Muscle of arm (tissue), 1 donor: ENCODE measurements at regions not wholly inside any gene's neighbourhood (a gene's known extent, or its start where the extent isn't known, plus 50 kb on each side); places are given as distances from the start of the nearest gene placed in this dataset.

Source experiments
- DNase-seq: peaks from one replicate; pipeline ENCODE4 v3.0.0-alpha.2; 2013

GRCh38 chr1:168455764-168456163 is 88.0 kb downstream of the XCL2 start:
- no peak for DNase-seq

DNA sequence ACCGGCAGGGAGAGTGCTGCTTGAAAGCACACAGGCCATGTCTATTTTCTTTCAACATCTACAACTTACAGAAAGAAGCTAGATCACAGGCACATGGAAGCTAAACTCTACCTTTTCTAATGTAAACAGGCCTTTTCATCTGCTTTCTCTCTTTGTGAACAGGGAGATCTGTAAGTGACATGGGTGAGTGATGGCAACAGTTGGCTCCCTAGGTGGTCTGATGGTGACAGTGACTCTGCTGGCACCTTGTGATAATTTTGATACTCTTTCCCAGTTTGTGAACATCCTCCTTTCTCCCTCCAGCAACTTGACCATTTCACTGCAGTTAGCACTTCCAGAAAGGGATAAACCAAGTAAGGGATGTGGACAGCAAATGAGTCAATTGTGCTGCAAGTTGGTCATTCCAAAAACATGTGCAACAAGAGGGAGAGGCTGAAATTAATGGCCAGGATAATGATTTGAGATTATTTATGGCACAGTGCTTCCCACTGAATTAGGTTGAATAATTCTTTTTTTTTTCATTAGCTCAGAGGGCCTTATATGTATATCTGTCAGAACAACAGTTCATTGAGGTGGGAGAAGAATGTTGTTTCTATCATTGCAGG is 89.5 kb downstream of the XCL2 start:
- DNase-seq = no peak

DNA sequence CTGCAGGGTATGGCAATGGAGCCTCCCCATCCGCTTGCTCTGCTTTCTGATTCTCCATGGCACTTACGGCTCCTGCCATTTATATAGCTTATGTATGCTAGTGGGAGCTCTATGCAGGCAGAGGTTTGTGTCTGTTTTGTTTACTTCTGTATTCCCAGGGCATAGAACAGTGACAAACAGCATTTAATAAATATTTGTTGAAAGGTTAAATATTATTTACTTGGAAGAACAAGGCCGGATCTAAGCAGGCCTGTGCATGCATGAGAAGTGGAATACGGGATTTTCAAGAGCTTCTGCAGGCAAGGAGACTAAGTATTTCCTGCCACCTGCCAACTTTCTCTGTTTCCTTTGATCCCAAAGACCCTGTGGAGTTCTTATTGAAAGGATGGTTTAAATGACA is 90.7 kb downstream of the XCL2 start:
- no peak for DNase-seq

DNA sequence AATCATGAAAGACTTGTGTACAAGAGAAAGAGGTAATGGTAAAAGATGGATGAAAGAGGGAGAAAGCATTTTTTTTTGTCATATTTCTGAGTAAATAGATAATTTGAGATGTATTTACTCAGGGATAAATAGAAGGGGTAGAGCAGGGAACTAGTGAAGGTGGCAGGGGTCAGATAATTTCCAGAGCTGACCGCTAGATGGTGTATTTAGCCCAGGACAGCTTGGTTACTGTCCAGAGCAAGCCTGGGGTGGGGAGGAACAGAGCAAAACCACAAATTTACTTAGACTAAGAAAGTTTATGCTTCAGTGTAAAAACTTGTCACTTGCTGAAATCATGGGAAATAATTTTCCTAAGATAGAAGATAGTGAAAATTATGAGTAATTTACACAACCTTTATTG is 91.5 kb downstream of the XCL2 start:
- DNase-seq = no peak

DNA sequence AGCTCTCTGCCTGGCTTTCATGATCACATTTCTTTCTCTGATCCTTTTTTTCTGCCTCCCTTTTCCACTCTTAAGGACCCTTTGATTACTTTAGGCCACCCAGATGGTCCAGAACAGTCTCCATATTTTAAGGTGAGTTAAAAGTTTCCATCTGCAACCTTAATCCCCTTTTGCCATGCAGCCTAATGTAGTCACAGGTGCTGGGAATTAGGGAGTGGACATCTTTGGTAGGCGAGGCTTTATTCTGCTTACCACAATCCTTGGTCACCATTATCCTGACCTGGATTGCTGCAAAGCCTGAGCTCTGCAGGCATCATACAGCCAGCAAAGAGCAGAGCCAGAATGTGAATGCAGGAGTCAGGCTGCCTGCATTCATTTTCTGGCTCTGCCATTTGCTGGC is 95.9 kb downstream of the XCL2 start:
- DNase-seq = no peak

DNA sequence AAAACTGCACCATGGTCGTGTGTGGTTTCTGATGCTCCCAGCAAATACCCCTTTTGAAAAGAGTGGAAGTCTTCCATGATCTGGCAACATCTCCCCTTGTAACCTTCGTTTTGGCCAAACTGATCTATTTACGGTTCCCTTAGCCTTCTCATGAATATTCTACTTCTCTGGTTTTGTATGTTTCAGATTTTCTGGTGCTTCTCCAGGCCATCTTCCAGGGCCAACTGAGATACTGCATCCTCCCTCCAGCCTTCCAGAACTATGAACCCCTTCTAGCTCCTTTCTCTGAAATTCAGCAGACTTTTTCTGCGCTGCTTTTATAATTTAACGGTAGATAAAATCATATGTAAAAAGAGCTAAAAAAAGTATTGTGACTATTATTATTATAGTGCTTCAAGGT is 97.7 kb downstream of the XCL2 start:
- no peak for DNase-seq

- no peak for DNase-seq
Observed at GRCh38 chr1:168443899-168444298, 99.9 kb downstream of the XCL2 start.

GRCh38 chr1:168443356-168443755 is 100.4 kb downstream of the XCL2 start:
- no peak for DNase-seq

GRCh38 chr1:168442931-168443330 is 100.9 kb downstream of the XCL2 start:
- DNase-seq = no peak

DNA sequence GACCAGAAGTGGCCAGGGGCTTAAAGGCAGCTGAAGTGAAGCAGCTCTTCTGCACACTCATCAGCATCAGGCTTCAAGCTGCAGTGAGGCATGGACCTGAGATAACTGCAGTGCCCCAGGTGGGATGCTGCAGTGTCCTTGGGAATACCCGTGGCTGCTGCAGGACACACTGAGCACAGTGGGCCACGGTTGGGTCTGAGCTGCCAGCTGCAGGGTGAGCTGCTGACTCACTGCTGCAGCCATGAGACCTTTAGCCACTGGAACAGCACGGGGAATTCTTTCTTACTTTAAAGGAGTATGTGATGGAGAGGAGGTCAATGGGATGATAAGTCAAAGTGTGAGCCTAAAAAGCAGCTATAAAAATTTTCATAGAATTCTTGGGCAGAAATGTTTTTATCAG is 102.1 kb downstream of the XCL2 start:
- DNase-seq = no peak

DNA sequence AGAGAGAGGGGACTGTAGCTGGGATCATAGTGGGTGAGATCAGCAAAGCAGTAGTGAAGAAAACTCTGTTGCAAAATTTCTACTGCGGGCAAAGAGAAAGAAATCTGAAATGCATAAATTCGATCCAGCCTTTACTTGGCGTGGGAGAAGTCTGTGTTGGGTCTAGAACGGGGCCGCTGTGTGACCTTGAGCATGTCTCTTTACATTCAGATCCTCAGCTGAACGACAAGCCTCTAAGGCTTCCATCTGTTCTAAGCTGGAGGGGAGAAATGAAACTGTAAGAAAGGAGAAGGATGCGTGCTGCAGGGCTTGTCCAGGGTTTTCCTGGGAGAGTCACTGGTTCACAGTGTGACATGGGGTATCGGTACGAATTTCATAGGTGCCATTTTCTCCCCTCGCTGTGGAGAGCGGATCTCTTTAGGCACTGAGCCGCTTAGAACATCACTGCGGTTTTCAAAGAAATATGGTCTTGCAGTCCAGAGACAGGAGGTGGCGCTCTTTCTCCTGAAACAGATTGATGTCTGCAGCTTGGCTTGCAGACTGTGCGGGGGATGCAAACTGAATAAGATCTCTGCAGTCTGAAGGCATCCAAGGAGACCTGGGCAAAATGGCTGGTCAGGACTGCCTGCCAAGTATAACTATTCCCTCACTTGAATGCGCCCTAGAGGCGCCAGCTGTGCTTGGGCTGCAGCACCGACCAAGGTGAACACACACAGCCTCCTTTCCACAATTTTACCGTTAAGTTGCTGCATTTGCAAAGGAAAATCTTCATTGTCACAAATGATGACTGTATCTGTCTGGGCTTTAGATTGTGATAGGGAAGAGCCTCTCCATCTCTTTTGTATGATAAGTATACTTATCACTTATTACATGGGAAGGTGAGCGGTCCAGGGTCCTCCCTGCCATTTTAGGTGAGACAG is 104.1 kb downstream of the XCL2 start:
- DNase-seq = peak; percentile 74

DNA sequence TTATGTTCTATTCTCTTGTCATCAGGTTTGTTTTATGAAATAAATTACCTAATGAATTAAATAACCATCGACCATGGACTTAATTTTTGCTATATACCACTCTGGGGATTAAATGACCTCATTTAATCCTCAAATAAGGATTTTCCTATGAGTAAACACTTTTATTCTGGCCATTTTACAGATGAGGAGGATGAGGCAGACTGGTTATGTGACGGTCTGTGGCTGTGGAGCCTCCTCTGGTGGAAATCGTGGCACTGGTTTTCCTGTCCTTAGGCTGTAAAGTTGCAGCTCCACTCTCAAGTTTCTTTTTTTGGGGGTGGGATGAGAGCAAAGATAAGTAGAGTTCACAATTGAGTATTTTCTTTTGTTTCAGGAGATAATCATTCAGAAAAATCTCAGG is 105.2 kb downstream of the XCL2 start:
- DNase-seq = no peak

DNA sequence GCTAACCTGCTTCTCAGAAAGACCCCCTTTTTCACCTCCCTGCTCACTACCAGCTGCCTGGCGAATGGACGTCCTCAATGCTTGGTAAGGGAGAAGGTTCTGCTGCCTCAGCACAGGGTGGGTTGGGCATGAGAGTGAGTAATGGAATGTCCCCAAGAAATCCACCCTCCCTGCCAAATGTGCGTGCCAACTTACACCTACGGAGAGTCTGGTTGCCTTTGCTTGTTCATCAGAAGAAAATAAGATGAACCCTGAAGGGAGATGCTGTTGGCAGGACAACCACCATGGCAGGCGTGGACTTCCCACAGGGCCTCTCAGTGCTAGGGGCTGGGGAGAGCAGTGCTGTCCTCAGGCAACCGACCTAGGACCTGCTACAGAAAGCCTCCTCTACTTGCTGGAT is 106.0 kb downstream of the XCL2 start:
- DNase-seq = no peak

GRCh38 chr1:168435439-168435838 is 108.4 kb downstream of the XCL2 start:
- no peak for DNase-seq

- no peak for DNase-seq
Observed at GRCh38 chr1:168433238-168433637, 110.6 kb downstream of the XCL2 start.

- DNase-seq = no peak
Observed at GRCh38 chr1:168431882-168432281, 111.9 kb downstream of the XCL2 start.

DNA sequence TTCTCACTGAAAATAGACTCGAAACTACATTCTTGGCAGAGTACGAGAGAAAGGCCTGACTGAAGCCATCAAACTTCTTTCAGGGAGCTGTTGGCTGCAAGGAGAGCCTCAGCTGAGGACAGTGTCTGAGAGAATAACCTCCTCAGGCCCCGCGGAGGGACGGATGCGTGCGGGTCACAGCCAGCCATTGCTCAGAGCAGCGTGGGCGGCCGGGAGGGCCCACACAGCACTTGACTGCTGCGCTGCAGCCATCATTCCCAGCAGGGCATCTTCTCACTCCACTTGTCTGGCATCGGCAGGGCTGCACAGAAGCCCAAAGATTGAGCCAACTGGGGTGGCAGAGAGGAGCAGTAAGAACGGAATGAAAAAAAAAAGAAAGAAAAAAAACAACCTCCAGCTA is 113.5 kb downstream of the XCL2 start:
- peak; percentile 43 for DNase-seq

DNA sequence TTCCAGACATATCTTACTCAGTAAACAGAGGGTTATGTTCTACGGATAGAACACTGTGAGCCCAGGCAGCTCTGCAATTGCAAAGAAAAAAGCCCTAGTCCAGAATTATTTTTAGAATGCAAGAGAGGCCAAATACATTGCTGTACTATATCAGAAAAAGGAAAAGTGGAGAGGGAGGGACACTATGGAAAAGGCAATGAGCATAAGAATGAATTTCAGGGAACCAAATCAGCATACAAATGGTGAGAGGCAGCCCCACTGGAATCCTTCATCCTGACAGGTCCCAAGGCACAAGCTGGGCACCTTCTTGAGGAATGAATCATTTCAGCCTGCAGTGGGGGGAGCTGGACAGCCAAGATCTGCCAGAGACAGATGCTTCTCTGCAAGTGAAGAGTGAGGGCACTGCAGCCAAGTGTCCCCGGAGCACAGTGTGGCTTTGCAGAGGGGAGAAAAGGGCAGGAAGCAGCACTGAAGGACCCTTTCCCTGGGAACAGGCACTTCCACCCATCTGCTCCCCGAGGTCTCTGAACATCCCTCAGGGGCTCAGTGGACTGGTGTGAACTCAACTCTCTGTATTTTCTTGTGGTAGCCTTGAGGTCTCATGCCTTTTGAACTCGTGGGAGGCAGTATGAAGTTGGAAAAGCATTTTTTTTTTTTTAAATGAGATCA is 115.6 kb downstream of the XCL2 start:
- peak; percentile 45 for DNase-seq

DNA sequence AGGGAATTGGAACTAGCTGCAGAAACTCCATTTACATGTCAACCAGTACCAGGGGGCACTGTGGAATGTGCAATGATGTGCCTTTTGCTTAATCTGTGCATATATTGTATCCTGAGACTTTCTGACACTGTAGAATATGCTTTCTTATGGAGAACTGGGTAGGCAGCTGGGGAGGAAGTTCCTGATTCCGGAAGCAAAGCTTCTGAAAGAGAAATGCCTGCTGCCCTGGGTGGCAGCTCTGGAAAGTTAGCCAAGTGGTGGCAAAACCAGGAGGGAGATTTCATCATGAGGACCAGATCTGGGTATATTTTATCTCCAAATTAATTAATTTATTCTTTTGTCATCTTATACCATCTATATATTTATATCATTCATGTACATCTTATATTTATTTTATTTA is 116.7 kb downstream of the XCL2 start:
- DNase-seq = no peak

DNA sequence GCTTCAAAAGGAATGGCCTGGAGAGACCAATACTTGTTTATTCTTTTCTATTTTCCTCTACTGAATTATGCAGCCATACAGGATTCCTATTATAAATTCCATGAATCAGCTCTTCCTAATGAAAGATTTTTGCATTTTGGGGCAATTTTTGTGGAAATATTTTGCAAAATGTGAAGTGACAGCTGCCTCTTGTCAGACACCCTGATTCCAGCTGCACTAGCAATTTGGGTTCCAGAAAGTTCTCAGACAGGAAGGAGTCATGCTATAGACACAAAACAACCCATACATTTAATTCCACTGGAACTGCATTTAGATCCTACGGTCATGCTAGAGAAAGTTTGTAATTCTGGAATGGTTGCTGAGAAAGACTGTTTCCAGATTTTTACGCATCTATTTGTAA is 119.5 kb downstream of the XCL2 start:
- no peak for DNase-seq

- peak; percentile 40 for DNase-seq
Observed at GRCh38 chr1:168422203-168422847, 121.5 kb downstream of the XCL2 start.

DNA sequence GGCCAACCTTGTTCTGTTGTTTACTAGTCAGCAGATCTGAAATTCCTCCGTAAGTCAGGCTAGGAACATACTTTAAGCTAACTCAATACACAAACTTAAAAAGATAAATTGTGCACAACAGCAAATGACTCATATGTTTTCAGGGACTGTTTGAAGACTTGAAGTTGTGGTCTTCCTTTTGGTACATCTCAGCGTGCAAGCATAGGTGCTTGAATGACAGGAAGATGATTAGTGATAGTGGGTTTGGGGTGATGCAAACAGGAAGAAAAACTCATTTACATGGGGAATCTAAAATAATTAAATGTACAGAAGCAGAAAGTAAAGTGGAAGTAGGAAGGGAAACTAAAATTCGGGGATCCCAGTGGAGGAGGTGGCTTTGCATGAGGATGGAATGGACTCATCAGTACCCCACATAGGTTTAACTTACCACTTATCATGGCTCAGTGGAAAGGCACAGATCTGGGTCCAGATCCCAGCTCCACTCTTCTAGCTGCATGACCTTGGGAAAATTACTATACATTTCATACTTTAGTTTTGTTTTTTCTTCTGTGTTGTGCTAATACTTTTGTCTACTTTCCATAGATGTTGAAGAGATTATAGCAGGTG is 122.3 kb downstream of the XCL2 start:
- DNase-seq = no peak
